ENCODE measurements at regions not wholly inside any gene's neighbourhood (a gene's known extent, or its start where the extent isn't known, plus 50 kb on each side); places are given as distances from the start of the nearest gene placed in this dataset.

GRCh38 chr6:67976486-67976885 lies 658.6 kb upstream of the ADGRB3 start:
- WGBS (ENCODE audit: low lambda C conversion rate, missing lambda C conversion rate): 92% methylated on average over 2 of the region's 2 CpGs
- H2AFZ ChIP-seq: no peak overlapping the region
- H3K79me2 ChIP-seq: no peaks in the 10 kb centered on the region
- H3K4me1 ChIP-seq (ENCODE audit: insufficient read depth): no peaks in the 10 kb centered on the region
- H3K36me3 ChIP-seq (replicated peaks; ENCODE audit: insufficient read depth, low read depth): no peaks in the 10 kb centered on the region
- no peak overlapping the region for H3K4me3 ChIP-seq
- no peaks in the 10 kb centered on the region for H3K27me3 ChIP-seq
- no peaks in the 10 kb centered on the region for H4K20me1 ChIP-seq (ENCODE audit: insufficient read depth, poor library complexity, severe bottlenecking)
- no peak overlapping the region for H3K4me2 ChIP-seq
- no peaks in the 10 kb centered on the region for H3K9me2 ChIP-seq (replicated peaks; ENCODE audit: insufficient read depth)
- no peak for TF ChIP-seq EZH2phosphoT487 (IDR thresholded peaks at IDR 0.05; ENCODE audit: low read depth, severe bottlenecking, unreplicated experiment)
- TF ChIP-seq CTCF (IDR thresholded peaks at IDR 0.05; ENCODE audit: poor library complexity): no peak
- TF ChIP-seq EZH2 (IDR thresholded peaks at IDR 0.05; ENCODE audit: borderline replicate concordance): no peak
- H3K9me3 ChIP-seq (ENCODE audit: low read depth): no peaks in the 10 kb centered on the region
- no peak for DNase-seq (ENCODE audit: low spot score)
- no peak overlapping the region for H3K27ac ChIP-seq

- H3K4me3 ChIP-seq: no peak overlapping the region
- DNase-seq (ENCODE audit: low spot score): no peak
- no peaks in the 10 kb centered on the region for H3K27me3 ChIP-seq
- H2AFZ ChIP-seq: no peak overlapping the region
- H3K36me3 ChIP-seq (replicated peaks; ENCODE audit: insufficient read depth, low read depth): no peaks in the 10 kb centered on the region
- H3K4me2 ChIP-seq: no peak overlapping the region
- TF ChIP-seq EZH2phosphoT487 (IDR thresholded peaks at IDR 0.05; ENCODE audit: low read depth, severe bottlenecking, unreplicated experiment) (no peak), EZH2 (IDR thresholded peaks at IDR 0.05; ENCODE audit: borderline replicate concordance) (no peak), CTCF (IDR thresholded peaks at IDR 0.05; ENCODE audit: poor library complexity) (no peak)
- no peak overlapping the region for H3K27ac ChIP-seq
- no peaks in the 10 kb centered on the region for H3K9me2 ChIP-seq (replicated peaks; ENCODE audit: insufficient read depth)
- no peaks in the 10 kb centered on the region for H3K9me3 ChIP-seq (ENCODE audit: low read depth)
- H4K20me1 ChIP-seq (ENCODE audit: insufficient read depth, poor library complexity, severe bottlenecking): no peaks in the 10 kb centered on the region
- no peaks in the 10 kb centered on the region for H3K79me2 ChIP-seq
- no peaks in the 10 kb centered on the region for H3K4me1 ChIP-seq (ENCODE audit: insufficient read depth)
These were observed 660.2 kb upstream of the ADGRB3 start for GRCh38 chr6:67974931-67975330.

GRCh38 chr6:67971812-67972211 lies 663.3 kb upstream of the ADGRB3 start:
- 81% methylated on average over 1 of the region's 1 CpG for WGBS (ENCODE audit: low lambda C conversion rate, missing lambda C conversion rate)
- no peak overlapping the region for H3K4me3 ChIP-seq
- H3K79me2 ChIP-seq: no peaks in the 10 kb centered on the region
- no peaks in the 10 kb centered on the region for H3K9me3 ChIP-seq (ENCODE audit: low read depth)
- no peak for DNase-seq (ENCODE audit: low spot score)
- no peaks in the 10 kb centered on the region for H3K27me3 ChIP-seq
- H3K36me3 ChIP-seq (replicated peaks; ENCODE audit: insufficient read depth, low read depth): no peaks in the 10 kb centered on the region
- no peaks in the 10 kb centered on the region for H4K20me1 ChIP-seq (ENCODE audit: insufficient read depth, poor library complexity, severe bottlenecking)
- no peak overlapping the region for H3K27ac ChIP-seq
- no peaks in the 10 kb centered on the region for H3K4me1 ChIP-seq (ENCODE audit: insufficient read depth)
- H3K4me2 ChIP-seq: no peak overlapping the region
- H3K9me2 ChIP-seq (replicated peaks; ENCODE audit: insufficient read depth): no peaks in the 10 kb centered on the region
- H2AFZ ChIP-seq: no peak overlapping the region
- TF ChIP-seq CTCF (IDR thresholded peaks at IDR 0.05; ENCODE audit: poor library complexity): no peak
- no peak for TF ChIP-seq EZH2 (IDR thresholded peaks at IDR 0.05; ENCODE audit: borderline replicate concordance)
- TF ChIP-seq EZH2phosphoT487 (IDR thresholded peaks at IDR 0.05; ENCODE audit: low read depth, severe bottlenecking, unreplicated experiment): no peak

DNA sequence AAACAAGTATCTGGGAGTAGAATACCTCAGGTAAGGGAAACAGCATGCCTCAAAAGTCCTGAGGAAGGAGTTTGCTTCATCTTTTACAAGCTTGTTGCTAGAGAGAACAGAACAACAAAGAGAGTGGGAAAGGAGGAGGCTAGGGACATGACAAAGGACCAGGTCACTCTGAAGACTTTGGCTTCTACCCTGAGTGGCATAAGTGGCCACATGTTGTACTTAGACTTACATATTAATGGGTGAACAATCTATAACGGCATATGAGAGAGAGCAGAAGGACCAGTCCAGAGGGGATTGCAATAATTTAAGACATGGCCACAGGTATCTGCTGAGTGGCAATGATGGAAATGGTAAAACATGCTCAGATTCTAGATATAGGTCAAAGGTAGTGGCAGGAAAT lies 668.3 kb upstream of the ADGRB3 start:
- H3K4me2 ChIP-seq: no peak overlapping the region
- no peak overlapping the region for H3K27ac ChIP-seq
- H3K4me1 ChIP-seq (ENCODE audit: insufficient read depth): no peaks in the 10 kb centered on the region
- 84% methylated on average over 1 of the region's 1 CpG for WGBS (ENCODE audit: low lambda C conversion rate, missing lambda C conversion rate)
- no peak overlapping the region for H2AFZ ChIP-seq
- H3K4me3 ChIP-seq: no peak overlapping the region
- no peaks in the 10 kb centered on the region for H3K9me2 ChIP-seq (replicated peaks; ENCODE audit: insufficient read depth)
- TF ChIP-seq EZH2 (IDR thresholded peaks at IDR 0.05; ENCODE audit: borderline replicate concordance) (no peak), EZH2phosphoT487 (IDR thresholded peaks at IDR 0.05; ENCODE audit: low read depth, severe bottlenecking, unreplicated experiment) (no peak)
- H3K9me3 ChIP-seq (ENCODE audit: low read depth): no peaks in the 10 kb centered on the region
- H3K27me3 ChIP-seq: no peaks in the 10 kb centered on the region
- DNase-seq (ENCODE audit: low spot score): no peak
- no peaks in the 10 kb centered on the region for H3K79me2 ChIP-seq
- H3K36me3 ChIP-seq (replicated peaks; ENCODE audit: insufficient read depth, low read depth): no peaks in the 10 kb centered on the region
- no peaks in the 10 kb centered on the region for H4K20me1 ChIP-seq (ENCODE audit: insufficient read depth, poor library complexity, severe bottlenecking)

All from hepatocyte (in vitro differentiated cells).